Esophagus squamous epithelium (tissue), 5 donors: ENCODE measurements at regions not wholly inside any gene's neighbourhood (a gene's known extent, or its start where the extent isn't known, plus 50 kb on each side); places are given as distances from the start of the nearest gene placed in this dataset.
A peak's percentile ranks its signal among the peaks of the same experiment; 100 is the strongest.

Experiments
- DNase-seq: peaks from one replicate; lab custom pipeline; 2025; lab: John Stamatoyannopoulos, UW
- H3K27ac ChIP-seq, 4 donors: fragments of 200-600 bp; sonication (generic); one replicate each; pipeline ENCODE4 v1.5.1; 2016 to 2019; ENCODE audit warnings: mild to moderate bottlenecking in 1 of 4
- H3K27me3 ChIP-seq, 4 donors: fragments of 200-600 bp; sonication (generic); 1 replicate in 3 of 4; 2 replicates in 1 of 4; pipeline versions ENCODE4 v1.5.1 to v1.6.0; 2017 to 2021; ENCODE audit warnings: antibody characterized with exemption in 1 of 4
- H3K36me3 ChIP-seq, 3 donors: fragments of 200-600 bp; sonication (generic); one replicate each; pipeline ENCODE4 v1.5.1; 2016 to 2019
- H3K4me1 ChIP-seq, 3 donors: fragments of 200-600 bp; sonication (generic); one replicate each; pipeline ENCODE4 v1.5.1; 2017 to 2019
- H3K4me3 ChIP-seq, 4 donors: fragments of 200-600 bp; sonication (generic); 1 replicate in 3 of 4; 2 replicates in 1 of 4; pipeline ENCODE4 v1.5.1; 2016 to 2019; ENCODE audit warnings: mild to moderate bottlenecking in 2 of 4, moderate library complexity in 1 of 4
- H3K9me3 ChIP-seq, 3 donors: fragments of 200-600 bp; sonication (generic); one replicate each; pipeline ENCODE4 v1.5.1; 2016 to 2019
- CTCF ChIP-seq, 6 experiments: fragments of 450-650 bp in 4 of 6; fragments of 200-600 bp in 2 of 6; sonication (generic) in 2 of 6; IDR thresholded peaks; one replicate each; pipeline ENCODE4 v1.5.1; 2016 to 2019; ENCODE audit warnings: antibody characterized with exemption in 6 of 6, mild to moderate bottlenecking in 4 of 6, moderate library complexity in 4 of 6
- POLR2A ChIP-seq, 4 donors: fragments of 450-650 bp; IDR thresholded peaks; one replicate each; pipeline ENCODE4 v1.6.1; 2017; ENCODE audit warnings: antibody characterized with exemption in 4 of 4, mild to moderate bottlenecking in 4 of 4, moderate library complexity in 3 of 4
- WGBS, 2 donors: methylation state at CpG; one replicate each; pipeline ENCODE4 v1.1.5; 2018; 5-methylcytosine and 5-hydroxymethylcytosine counted together
- intact Hi-C: fragments of 100-400 bp; cut with DNase I; formaldehyde crosslinking; loops from one replicate; pipeline ENCODE4 v1.15.0; 2022
- donor health status: DM: yes; HTN: yes; CAD: no.

- H3K4me1 ChIP-seq: no peaks in the 10 kb centered on the region
- H3K9me3 ChIP-seq: no peaks in the 10 kb centered on the region
- WGBS, 2 donors: 72 to 74% methylated on average over 3 of the region's 3 CpGs
- no peaks in the 10 kb centered on the region for H3K36me3 ChIP-seq
- H3K27ac ChIP-seq: no peak overlapping the region
- intact Hi-C loops: no loop called here
- no peak for TF ChIP-seq POLR2A (IDR thresholded peaks at IDR 0.05)
- TF ChIP-seq CTCF (IDR thresholded peaks at IDR 0.05): no peak
- no peak overlapping the region for H3K4me3 ChIP-seq
- no peaks in the 10 kb centered on the region for H3K27me3 ChIP-seq
- no peak for DNase-seq
Observed at GRCh38 chr1:163558162-163558561, 236.4 kb downstream of the NUF2 start.

GRCh38 chr1:163561580-163562295 lies 240.0 kb downstream of the NUF2 start:
- Histone ChIP-seq H3K9me3 (no peaks in the 10 kb centered on the region), H3K36me3 (no peaks in the 10 kb centered on the region), H3K27me3 (no peaks in the 10 kb centered on the region), H3K4me3 (no peak overlapping the region), H3K27ac (no peak overlapping the region), H3K4me1 (no peaks in the 10 kb centered on the region)
- intact Hi-C loops: no loop called here
- TF ChIP-seq CTCF (IDR thresholded peaks at IDR 0.05): peak in 4 of 6 experiments; percentile 11 to 40 (median 23)
- TF ChIP-seq POLR2A (IDR thresholded peaks at IDR 0.05): no peak
- WGBS, 2 donors: 46 to 56% methylated on average over 3 of the region's 3 CpGs
- DNase-seq: no peak

- H3K9me3 ChIP-seq: no peaks in the 10 kb centered on the region
- H3K27ac ChIP-seq: no peak overlapping the region
- H3K27me3 ChIP-seq: no peaks in the 10 kb centered on the region
- H3K4me3 ChIP-seq: no peak overlapping the region
- H3K4me1 ChIP-seq: no peaks in the 10 kb centered on the region
- no peaks in the 10 kb centered on the region for H3K36me3 ChIP-seq
- no peak for TF ChIP-seq POLR2A (IDR thresholded peaks at IDR 0.05)
- TF ChIP-seq CTCF (IDR thresholded peaks at IDR 0.05): no peak
- WGBS, 2 donors: 90 to 100% methylated on average over 2 of the region's 2 CpGs
- intact Hi-C loops: no loop called here
- DNase-seq: no peak
Observed at GRCh38 chr1:163562355-163562754, 240.6 kb downstream of the NUF2 start.

- TF ChIP-seq POLR2A (IDR thresholded peaks at IDR 0.05) (no peak), CTCF (IDR thresholded peaks at IDR 0.05) (no peak)
- WGBS, 2 donors: 67 to 71% methylated on average over 3 of the region's 3 CpGs
- DNase-seq: no peak
- Histone ChIP-seq H3K36me3 (no peaks in the 10 kb centered on the region), H3K27ac (no peak overlapping the region), H3K4me1 (no peaks in the 10 kb centered on the region), H3K4me3 (no peak overlapping the region), H3K27me3 (no peaks in the 10 kb centered on the region), H3K9me3 (no peaks in the 10 kb centered on the region)
- intact Hi-C loops: no loop called here
Observed at GRCh38 chr1:163565166-163565565, 243.4 kb downstream of the NUF2 start.

GRCh38 chr1:163570071-163570470 lies 248.3 kb downstream of the NUF2 start:
- TF ChIP-seq POLR2A (IDR thresholded peaks at IDR 0.05) (no peak), CTCF (IDR thresholded peaks at IDR 0.05) (no peak)
- Histone ChIP-seq H3K36me3 (no peaks in the 10 kb centered on the region), H3K4me1 (no peaks in the 10 kb centered on the region), H3K4me3 (no peak overlapping the region), H3K27ac (no peak overlapping the region), H3K27me3 (no peaks in the 10 kb centered on the region), H3K9me3 (no peaks in the 10 kb centered on the region)
- 68 to 76% methylated on average over 4 of the region's 4 CpGs for WGBS, 2 donors
- intact Hi-C loops: no loop called here
- DNase-seq: no peak
